HG02798 (cell line): ENCODE measurements at regions not wholly inside any gene's neighbourhood (a gene's known extent, or its start where the extent isn't known, plus 50 kb on each side); places are given as distances from the start of the nearest gene placed in this dataset.
A peak's percentile ranks its signal among the peaks of the same experiment; 100 is the strongest.

ENCODE experiments used
- ATAC-seq: cut with Tn5 transposase; IDR thresholded peaks from one replicate; pipeline ENCODE4 v1.9.1; 2021; ENCODE audit warnings: mild to moderate bottlenecking; ENCODE audit not compliant: unreplicated experiment, poor library complexity

DNA sequence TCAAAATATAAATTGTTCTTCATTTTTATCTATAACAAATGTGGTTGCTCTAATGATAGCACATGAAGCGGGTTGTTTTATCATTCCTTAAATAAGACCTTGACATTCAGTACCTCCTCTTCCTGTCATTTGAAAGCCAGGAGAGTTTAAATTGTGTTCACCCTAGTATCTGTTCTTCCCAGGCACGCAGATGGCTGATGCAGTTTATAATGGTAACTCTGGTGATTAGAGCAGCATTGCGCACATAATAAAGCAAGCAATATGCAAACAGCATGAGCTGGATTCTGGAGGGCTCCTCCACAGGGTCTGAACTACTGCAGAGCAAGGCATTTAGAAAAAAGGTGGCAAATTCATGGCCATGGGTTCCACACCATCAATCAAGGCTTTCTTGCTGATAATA is 307.8 kb downstream of the ENC1 start:
- ATAC-seq = no peak

DNA sequence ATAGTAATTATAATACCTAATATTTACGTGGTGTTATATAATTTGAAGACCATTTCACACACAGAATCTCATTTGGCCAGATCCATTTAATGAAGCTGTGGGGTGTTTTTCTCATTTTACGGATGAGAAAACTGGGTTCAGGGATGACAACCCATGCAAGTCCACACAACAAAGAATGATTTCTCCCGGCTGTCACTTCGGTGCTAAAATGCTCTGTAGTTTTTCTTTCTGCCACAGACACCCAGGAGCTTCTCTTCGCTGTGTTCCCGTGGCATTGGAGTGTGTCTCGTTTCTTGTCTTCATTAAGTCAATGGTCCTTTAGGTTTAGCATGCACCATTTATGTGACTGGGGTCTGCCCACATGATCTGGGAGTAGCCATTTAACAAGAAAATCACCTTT is 308.5 kb downstream of the ENC1 start:
- no peak for ATAC-seq

DNA sequence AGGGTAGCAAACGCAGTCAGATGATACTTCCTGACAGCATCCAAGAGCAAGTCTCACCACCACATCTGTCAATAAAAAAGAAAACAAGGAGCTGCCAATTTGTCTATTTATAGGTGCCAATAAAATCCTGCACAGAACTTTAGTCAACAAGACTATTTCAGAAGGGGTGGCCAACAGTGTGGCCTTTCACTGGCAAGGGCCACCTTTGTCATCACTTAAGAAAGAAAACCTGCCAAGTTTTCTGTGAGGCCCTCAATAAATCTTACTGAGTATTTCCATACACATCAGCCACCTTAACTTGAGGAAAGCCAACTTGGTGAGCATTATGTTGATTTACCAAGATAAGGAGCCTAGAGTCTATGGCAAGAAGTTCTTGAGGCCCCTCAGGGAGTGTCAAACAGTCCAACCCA is 312.3 kb downstream of the ENC1 start:
- no peak for ATAC-seq

DNA sequence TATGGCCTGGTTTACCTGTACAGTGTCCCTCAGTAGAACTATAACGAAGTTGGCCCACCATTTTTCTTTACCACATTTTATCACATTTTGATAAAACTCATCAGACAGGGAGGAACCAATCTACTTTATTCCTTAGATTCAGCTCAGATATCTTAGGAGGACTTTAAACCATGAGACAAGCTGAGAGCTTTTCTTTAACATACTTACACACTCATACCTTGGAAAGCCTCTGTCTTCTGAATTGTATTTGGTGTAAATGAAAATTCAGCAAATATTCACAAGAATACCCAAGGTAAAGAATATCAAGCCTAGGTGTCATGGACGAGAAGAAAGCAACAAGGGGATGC is 313.2 kb downstream of the ENC1 start:
- no peak for ATAC-seq

GRCh38 chr5:74326571-74327338 is 313.8 kb downstream of the ENC1 start:
- peak; percentile 77 for ATAC-seq

- no peak for ATAC-seq
Measured at GRCh38 chr5:74325866-74326265, 314.7 kb downstream of the ENC1 start.

- ATAC-seq = no peak
Measured at GRCh38 chr5:74324556-74324955, 316.0 kb downstream of the ENC1 start.

- ATAC-seq = no peak
Measured at GRCh38 chr5:74322944-74323343, 317.6 kb downstream of the ENC1 start.

GRCh38 chr5:74322191-74322590 is 318.3 kb downstream of the ENC1 start:
- no peak for ATAC-seq

DNA sequence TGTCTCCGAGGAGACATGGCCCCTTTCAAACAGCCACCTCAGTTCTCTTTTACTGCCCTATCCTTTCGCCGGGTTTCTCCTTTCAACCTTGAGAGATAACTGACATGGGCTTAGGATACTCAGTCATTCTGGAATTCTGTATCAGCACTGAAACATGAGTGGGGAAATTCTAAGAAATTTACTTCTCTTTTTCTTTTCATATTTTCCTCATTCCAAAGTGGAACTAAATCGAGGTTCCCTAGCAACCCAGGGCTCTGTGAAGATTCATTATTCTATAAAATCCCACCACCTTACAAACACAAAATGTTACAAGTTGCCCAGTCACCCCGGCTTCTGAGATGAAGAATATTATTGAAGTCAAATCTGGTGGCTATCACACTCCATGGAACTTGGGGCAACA is 319.2 kb downstream of the ENC1 start:
- ATAC-seq = no peak

DNA sequence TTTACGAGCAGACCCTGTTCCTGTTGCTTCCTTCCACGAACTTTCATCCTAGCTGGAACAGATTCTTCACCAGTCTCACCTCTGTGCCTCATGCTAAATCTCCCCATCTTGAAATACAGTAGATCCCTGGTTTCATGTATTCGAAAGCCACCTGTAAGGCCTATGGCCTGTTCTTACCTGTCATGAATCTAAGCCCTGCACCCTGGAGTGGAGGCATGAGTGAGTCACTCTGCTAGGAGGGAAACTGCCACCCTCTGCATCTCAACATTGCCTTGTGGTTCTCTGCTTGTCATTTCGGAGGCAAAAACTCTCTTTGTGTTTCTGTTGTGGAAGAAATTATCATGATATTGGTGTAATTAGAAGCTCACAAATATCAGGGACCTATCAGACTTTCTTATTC is 320.0 kb downstream of the ENC1 start:
- no peak for ATAC-seq

DNA sequence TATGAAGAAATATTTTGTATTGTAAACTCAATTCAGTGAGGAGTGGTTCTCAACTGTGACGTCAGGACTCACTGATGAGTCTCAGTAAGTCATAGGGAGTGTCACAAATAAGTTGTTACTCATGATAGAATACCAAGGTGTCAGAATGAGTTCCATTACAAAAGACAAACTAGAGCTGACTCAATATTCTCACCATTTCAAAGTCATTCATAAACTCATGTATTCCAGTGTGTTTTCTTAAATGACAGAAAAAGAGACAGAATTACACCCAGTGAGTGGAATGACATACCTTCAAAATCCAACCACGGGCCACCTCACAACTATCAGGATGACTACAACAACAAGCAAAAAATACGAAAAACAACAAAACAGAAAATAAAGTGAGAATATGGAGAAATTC is 321.5 kb downstream of the ENC1 start:
- ATAC-seq = no peak

- ATAC-seq = peak; percentile 75
Measured at GRCh38 chr5:74316064-74316603, 324.4 kb downstream of the ENC1 start.

GRCh38 chr5:74314906-74315305 is 325.6 kb downstream of the ENC1 start:
- no peak for ATAC-seq

DNA sequence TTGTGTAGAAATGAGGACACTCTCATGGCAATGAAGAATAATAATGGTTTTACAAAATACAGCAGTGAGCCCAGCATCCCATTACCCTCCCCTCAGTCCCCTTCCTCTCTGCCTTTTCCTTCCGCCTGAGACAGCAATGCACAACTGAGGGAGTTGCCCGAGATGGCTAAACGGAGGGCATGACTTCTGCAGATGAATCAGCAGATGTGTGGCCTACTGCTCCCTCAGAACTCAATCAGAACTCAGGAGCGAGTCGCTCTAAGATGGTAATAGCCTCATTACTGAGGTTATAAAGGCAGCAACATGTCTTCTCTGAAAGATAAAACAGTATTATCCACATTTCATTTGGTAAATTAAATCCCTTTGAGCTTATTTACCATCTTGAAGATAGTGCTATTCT is 326.6 kb downstream of the ENC1 start:
- no peak for ATAC-seq

DNA sequence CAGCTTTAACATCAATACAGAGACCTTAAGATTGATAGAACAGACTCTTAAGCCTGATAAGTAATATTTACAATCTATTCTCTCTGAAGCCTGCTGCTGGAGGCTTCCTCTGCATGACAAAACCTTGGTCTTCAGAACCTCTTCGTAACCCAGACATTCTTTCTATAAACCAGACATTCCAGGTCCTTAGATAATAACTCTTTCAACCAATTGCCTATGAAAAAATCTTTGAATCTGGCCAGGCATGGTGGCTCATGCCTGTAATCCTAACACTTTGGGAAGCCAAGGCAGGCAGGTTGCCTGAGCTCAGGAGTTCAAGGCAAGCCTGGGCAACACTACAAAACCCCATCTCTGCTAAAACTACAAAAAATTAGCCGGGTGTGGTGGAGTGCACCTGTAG is 327.8 kb downstream of the ENC1 start:
- no peak for ATAC-seq

GRCh38 chr5:74311961-74312360 is 328.6 kb downstream of the ENC1 start:
- no peak for ATAC-seq

- ATAC-seq = no peak
Measured at GRCh38 chr5:74310997-74311930, 329.3 kb downstream of the ENC1 start.

GRCh38 chr5:74310386-74310785 is 330.1 kb downstream of the ENC1 start:
- no peak for ATAC-seq

- no peak for ATAC-seq
Measured at GRCh38 chr5:74309050-74309449, 331.5 kb downstream of the ENC1 start.

- ATAC-seq = no peak
Measured at GRCh38 chr5:74306845-74307244, 333.7 kb downstream of the ENC1 start.
